GM12873 (cell line): ENCODE measurements at regions not wholly inside any gene's neighbourhood (a gene's known extent, or its start where the extent isn't known, plus 50 kb on each side); places are given as distances from the start of the nearest gene placed in this dataset.

Experiments
- CTCF ChIP-seq: IDR thresholded peaks from 2 replicates; pipeline ENCODE4 v1.5.1; 2012; ENCODE audit warnings: low read depth, mild to moderate bottlenecking, moderate library complexity, low read length, control low read depth; ENCODE audit not compliant: insufficient read depth; ENCODE audit errors: missing control alignments

DNA sequence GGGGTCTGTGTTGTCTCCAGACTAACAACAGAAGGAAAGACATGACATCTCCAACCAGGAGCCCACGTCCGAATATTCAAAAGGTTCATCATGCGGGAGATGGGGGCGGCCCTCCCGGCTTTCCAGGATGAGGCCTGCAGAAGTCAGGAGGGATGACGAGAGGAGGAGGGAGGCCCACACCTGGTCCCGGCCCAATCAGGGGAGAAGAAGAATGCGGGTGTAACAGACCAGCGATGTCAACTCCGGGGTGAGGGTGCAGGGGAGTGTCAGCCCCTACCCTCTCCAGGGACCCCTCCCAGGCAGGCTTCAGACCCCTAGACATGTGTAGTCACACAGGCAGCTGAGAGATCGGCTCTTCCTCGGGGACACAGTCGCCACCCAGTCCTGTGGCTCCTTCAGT is 275.3 kb upstream of the ZNF507 start:
- no peak for TF ChIP-seq CTCF

- no peak for TF ChIP-seq CTCF
Observed at GRCh38 chr19:32082028-32082427, 263.4 kb upstream of the ZNF507 start.

DNA sequence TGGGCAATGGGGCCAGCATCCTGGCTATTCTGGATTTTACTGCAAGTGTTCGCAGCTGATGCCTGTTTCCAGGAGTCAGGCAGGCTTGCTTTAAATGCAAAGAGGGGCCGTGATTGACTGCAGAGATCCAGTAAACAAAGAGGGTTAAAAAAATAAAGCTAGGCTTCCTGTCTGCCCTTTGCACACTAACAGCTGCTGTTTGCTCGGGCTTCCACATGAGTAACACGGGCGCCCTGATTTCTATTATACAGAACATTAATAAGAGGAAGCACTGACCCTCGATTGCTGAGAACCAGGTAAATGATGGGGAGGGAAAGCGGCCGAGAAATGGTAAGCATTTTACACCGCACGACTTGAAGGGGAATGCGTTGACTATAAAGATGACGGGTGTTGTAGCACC is 254.2 kb upstream of the ZNF507 start:
- no peak for TF ChIP-seq CTCF

GRCh38 chr19:32097011-32097410 is 248.4 kb upstream of the ZNF507 start:
- no peak for TF ChIP-seq CTCF

DNA sequence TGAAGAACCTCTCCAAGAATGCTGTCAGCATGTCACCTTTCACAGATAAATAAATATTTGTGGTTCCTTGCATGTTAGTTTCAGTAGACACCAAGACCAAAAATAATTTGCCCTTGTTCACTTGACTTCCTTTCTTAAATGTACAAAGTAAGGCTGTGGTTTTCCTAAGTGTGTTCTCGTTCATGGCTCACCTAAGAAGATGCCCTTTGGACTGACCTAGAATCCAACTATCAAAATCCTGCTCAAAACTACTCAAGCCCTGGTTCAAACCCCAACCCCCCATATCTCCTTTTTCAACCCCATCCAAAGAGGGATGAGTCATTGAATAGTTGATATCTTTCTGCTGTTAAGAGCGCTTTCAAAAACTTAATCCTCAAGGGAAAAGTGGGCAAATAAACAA is 247.8 kb upstream of the ZNF507 start:
- no peak for TF ChIP-seq CTCF

GRCh38 chr19:32098968-32099367 is 246.4 kb upstream of the ZNF507 start:
- no peak for TF ChIP-seq CTCF

DNA sequence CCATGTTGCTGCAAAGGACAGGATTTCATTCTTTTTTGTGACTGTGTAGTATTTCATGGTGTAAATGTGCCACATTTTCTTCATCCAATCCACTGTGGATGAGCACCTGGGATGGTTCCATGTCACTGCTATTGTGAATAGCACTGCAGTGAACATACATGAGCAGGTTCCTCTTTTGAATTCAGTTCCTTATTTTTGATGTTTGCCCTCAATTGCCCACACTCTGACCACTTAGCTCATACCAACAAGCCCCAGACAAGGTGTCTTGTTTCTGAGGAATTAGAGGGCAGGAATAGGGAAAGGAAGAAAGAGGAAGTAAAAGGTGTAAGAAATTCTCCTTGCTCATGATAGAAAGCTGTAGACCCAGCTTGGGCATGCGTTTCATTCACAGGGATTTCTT is 244.2 kb upstream of the ZNF507 start:
- no peak for TF ChIP-seq CTCF

- no peak for TF ChIP-seq CTCF
Observed at GRCh38 chr19:32103541-32103940, 241.9 kb upstream of the ZNF507 start.
